Tibial nerve (tissue), 3 donors: ENCODE measurements at regions not wholly inside any gene's neighbourhood (a gene's known extent, or its start where the extent isn't known, plus 50 kb on each side); places are given as distances from the start of the nearest gene placed in this dataset.
"Not testable (repeated sequence)": the region's sequence is repeated elsewhere in the genome, so short reads cannot be mapped to it uniquely, and the experiment has no call there.

ENCODE experiments used
- CTCF ChIP-seq, 5 experiments: fragments of 200-600 bp in 3 of 5; fragments of 450-650 bp in 2 of 5; sonication (generic) in 3 of 5; IDR thresholded peaks; one replicate each; pipeline ENCODE4 v1.5.1; 2016 to 2019; ENCODE audit warnings: antibody characterized with exemption in 5 of 5, mild to moderate bottlenecking in 3 of 5, moderate library complexity in 2 of 5
- POLR2A ChIP-seq, 2 donors: fragments of 450-650 bp; IDR thresholded peaks; one replicate each; pipeline ENCODE4 v1.6.1; 2017; ENCODE audit warnings: antibody characterized with exemption in 2 of 2, mild to moderate bottlenecking in 2 of 2, moderate library complexity in 2 of 2

GRCh38 chr9:65442116-65442515 is 157.1 kb upstream of the FOXD4L5 start:
- not testable (repeated sequence) for TF ChIP-seq CTCF, POLR2A (IDR thresholded peaks at IDR 0.05)
